Stimulated activated naive CD8-positive, alpha-beta T cell treated with anti-CD3 and anti-CD28 coated beads, Interleukin-15, Interleukin-2, amounts not matched to agents 100 U/mL and 50 U/mL, for 24 hours (primary cell): ENCODE measurements at regions not wholly inside any gene's neighbourhood (a gene's known extent, or its start where the extent isn't known, plus 50 kb on each side); places are given as distances from the start of the nearest gene placed in this dataset.
"Not testable (repeated sequence)": the region's sequence is repeated elsewhere in the genome, so short reads cannot be mapped to it uniquely, and the experiment has no call there.

Experiments used
- ATAC-seq: fragments of 150-1000 bp; cut with Tn5 transposase; one replicate; pipeline ENCODE4 v1.10.0; 2021
- DNase-seq: peaks from one replicate; pipeline ENCODE4 v3.0.0; 2021

GRCh38 chr2:48220501-48220900 lies 94.0 kb upstream of the FOXN2 start:
- no peak for DNase-seq
- no peak for ATAC-seq

DNA sequence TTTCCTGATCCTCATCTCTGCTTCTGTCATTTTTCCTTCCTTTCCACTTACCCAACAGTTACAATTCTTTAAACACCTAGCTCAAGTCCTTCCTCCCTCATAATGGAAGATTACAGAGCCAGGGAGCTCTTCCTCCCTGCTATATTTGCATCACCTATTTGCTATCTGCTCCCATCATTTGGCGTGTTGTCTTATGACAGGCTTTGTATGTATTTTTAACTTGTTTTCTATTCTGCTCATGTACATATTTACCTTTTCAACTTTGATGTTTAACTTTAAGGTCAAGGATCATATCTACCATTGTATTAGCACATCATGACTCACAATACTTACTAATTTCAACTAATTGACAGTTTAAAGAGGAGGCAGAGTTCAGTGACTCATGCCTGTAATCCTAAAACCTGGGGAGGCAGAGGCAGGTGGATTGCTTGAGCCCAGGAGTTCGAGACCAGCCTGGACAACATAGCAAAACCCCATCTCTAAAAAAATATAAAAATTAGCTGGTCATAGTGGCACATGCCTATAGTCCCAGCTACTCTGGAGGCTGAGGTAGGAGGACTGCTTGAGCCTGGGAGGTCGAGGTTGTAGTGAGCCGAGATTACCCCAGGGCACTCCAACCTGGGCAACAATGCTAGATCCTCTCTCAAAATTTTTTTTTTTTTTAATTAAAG lies 92.5 kb upstream of the FOXN2 start:
- ATAC-seq (no peak), DNase-seq (no peak)

DNA sequence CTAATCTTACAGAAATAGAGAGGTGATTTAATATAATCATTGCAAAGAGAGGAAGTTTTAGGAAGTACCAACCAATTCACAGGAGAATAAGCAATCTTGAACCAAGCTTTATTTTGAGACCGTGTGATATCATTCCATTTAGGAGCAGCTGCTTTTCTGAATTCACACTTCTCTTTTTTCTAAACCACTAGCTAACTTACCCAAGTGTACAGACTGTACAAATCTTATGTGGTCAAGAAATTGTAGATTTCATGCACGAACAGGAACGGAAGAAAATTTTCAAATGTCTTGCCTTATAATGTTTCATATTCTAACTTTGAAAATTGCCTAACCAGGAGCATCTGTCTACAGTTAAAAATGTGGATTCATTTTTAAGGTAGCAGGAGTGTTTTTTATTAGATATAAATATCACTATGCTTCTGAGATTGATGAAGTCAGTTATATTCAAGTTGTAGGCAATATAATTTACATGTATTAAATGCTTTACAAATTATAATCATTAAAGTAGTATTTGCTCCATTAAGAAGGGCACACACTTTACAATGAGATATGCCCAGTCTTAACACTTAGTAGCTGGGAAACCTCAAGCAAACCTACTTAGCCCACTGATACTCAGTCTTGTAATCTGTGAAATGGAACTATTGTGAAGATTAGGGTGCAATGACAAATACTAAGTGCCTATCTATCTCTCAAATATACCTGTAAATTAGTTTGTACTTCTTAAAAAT lies 86.7 kb upstream of the FOXN2 start:
- DNase-seq (no peak), ATAC-seq (no peak)

- ATAC-seq (no peak), DNase-seq (no peak)
These were observed 86.2 kb upstream of the FOXN2 start for GRCh38 chr2:48228345-48228684.

DNA sequence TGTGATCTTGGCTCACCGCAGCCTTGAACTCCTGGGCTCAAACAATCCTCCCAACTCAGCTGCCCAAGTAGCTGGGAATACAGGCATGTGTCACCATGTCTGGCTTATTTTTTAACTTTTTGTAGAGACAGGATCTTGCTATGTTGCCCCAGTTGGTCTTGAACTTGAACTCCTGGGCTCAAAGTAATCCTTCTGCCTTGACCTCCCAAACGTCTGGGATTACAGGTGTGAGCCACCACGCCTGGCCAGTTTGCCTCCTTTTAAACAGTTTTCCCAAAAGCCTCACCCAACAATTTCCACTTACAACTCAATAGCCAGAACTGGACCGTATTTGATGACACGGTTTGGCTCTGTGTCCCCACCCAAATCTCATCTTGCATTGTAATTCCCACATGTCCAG lies 85.4 kb upstream of the FOXN2 start:
- DNase-seq, result no peak
- ATAC-seq, result no peak

- DNase-seq (no peak), ATAC-seq (no peak)
These were observed 83.6 kb upstream of the FOXN2 start for GRCh38 chr2:48230834-48231233.

GRCh38 chr2:48232351-48232750 lies 82.1 kb upstream of the FOXN2 start:
- DNase-seq, result no peak
- ATAC-seq, result no peak

- peak; percentile 12 for DNase-seq
These were observed 81.5 kb upstream of the FOXN2 start for GRCh38 chr2:48233005-48233404.

DNA sequence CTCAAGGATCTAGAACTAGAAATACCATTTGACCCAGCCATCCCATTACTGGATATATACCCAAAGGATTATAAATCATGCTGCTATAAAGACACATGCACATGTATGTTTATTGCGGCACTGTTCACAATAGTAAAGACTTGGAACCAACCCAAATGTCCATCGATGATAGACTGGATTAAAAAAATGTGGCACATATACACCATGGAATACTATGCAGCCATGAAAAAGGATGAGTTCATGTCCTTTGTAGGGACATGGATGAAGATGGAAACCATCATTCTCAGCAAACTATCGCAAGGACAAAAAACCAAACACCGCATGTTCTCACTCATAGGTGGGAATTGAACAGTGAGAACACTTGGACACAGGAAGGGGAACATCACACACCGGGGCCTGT lies 80.7 kb upstream of the FOXN2 start:
- DNase-seq, ATAC-seq: not testable (repeated sequence)

More at GRCh38 chr2:48233005-48233404, 81.5 kb upstream of the FOXN2 start:
- peak; percentile 89 for ATAC-seq

GRCh38 chr2:48235076-48235475 lies 79.4 kb upstream of the FOXN2 start:
- no peak for DNase-seq
- no peak for ATAC-seq

- ATAC-seq (no peak), DNase-seq (no peak)
These were observed 76.1 kb upstream of the FOXN2 start for GRCh38 chr2:48238381-48238780.

DNA sequence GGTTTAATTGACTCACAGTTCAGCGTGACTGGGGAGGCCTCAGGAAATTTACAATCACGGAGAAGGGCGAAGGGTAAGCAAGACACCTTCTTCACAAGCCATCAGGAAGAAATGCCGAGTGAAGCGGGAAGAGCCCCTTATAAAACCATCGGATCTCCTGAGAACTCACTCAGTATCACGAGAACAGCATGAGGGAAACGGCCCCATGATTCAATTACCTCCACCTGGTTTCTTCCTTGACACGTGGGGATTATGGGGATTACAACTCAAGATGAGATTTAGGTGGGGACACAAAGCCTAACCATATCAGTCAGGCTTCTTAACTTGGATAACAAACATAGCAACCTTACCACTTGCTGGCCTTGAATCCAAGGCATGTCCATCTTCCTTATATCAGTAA lies 73.6 kb upstream of the FOXN2 start:
- no peak for DNase-seq
- ATAC-seq, result no peak

DNA sequence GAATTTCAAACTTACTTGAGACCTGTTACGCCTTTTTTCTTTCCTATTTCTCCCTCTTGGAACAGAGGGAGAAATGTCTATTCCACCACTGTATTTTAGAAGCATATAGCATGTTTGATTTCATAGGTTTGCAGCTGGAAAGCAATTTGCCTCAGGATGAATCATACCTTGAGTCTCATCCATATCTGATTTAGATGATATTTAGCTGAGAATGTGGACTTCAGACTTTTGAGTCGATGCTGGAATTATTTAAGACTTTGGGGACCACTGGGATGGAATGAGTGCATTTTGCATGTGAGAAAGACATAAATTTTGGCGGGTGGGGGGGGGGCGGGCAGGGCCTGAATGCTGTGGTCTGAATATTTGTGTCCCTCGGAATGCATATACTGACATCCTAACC lies 67.3 kb upstream of the FOXN2 start:
- ATAC-seq, result no peak
- DNase-seq, result no peak

- ATAC-seq, result peak; percentile 89
- DNase-seq, result no peak
These were observed 66.1 kb upstream of the FOXN2 start for GRCh38 chr2:48248251-48248933.

GRCh38 chr2:48249025-48249424 lies 65.5 kb upstream of the FOXN2 start:
- ATAC-seq (no peak), DNase-seq (no peak)

GRCh38 chr2:48249631-48250473 lies 64.6 kb upstream of the FOXN2 start:
- ATAC-seq (no peak), DNase-seq (no peak)

GRCh38 chr2:48250474-48250844 lies 64.0 kb upstream of the FOXN2 start:
- ATAC-seq, result no peak

GRCh38 chr2:48250943-48251342 lies 63.5 kb upstream of the FOXN2 start:
- ATAC-seq (peak; percentile 41), DNase-seq (no peak)

More at GRCh38 chr2:48250474-48250844, 64.0 kb upstream of the FOXN2 start:
- DNase-seq, result no peak

DNA sequence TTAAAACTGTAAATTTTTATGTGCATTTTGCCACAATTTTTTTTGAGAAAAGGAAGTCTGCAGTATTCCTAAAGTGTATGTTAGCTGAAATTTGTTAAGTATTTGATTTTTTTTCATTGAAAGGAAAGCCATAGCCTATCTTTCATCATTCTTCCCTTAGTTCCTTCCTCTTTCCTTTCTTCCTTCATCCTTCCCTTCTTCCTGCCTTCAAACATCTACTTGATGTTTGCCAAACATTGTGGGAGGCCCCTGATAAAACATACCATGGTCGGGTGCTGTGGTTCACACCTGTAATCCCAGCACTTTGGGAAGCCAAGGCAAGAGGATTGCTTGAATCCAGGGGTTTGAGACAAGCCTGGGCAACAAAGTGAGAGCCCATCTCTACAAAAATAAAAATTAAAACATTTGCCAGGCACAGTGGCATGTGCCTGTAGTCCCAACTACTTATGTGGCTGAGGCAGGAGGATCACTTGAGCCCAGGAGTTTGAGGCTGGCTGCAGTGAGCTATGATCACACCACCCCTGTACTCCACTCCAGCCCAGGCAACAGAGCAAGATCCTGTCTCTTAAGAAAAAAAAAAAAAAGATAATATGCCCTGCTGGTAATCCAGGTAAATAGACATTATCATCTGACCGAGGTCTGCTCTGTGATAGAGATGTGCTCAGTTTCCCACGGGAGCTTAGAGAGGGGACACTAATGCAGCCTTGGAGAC lies 62.9 kb upstream of the FOXN2 start:
- ATAC-seq (no peak), DNase-seq (no peak)

DNA sequence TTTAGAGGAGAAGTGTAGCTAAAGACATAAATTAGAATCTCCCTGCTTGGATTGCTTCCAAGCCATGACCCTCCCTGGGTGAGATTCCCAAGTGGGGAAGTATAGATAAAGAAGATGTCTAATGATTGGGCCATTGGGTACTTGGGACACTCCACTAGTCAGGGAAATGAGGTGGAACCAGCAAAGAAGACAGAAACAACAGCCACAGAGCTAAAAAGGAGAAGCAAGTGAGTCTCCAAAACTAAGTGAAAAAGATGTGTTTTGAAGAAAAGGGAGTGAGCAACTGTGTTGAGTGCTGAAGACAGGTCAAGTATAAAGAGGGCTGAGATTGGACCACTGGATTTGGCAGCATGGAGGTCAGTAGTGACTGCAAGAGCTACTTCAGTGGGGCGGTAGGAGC lies 61.2 kb upstream of the FOXN2 start:
- ATAC-seq, result no peak
- no peak for DNase-seq

GRCh38 chr2:48254839-48255238 lies 59.6 kb upstream of the FOXN2 start:
- DNase-seq, result no peak
- no peak for ATAC-seq

- DNase-seq (no peak), ATAC-seq (no peak)
These were observed 57.0 kb upstream of the FOXN2 start for GRCh38 chr2:48257456-48257855.
